HG02885 (cell line): ENCODE measurements at regions not wholly inside any gene's neighbourhood (a gene's known extent, or its start where the extent isn't known, plus 50 kb on each side); places are given as distances from the start of the nearest gene placed in this dataset.
"Not testable (repeated sequence)": the region's sequence is repeated elsewhere in the genome, so short reads cannot be mapped to it uniquely, and the experiment has no call there.

Source experiments
- ATAC-seq: cut with Tn5 transposase; IDR thresholded peaks from one replicate; pipeline ENCODE4 v1.9.1; 2021; ENCODE audit warnings: mild to moderate bottlenecking; ENCODE audit not compliant: unreplicated experiment, poor library complexity

- ATAC-seq, result peak; percentile 77
These were observed 52.2 kb upstream of the MKI67 start for GRCh38 chr10:128178302-128178958.

- ATAC-seq, result no peak
These were observed 54.6 kb upstream of the MKI67 start for GRCh38 chr10:128180843-128181242.

GRCh38 chr10:128185627-128186026 lies 59.4 kb upstream of the MKI67 start:
- no peak for ATAC-seq

- no peak for ATAC-seq
These were observed 61.0 kb upstream of the MKI67 start for GRCh38 chr10:128186959-128187787.

GRCh38 chr10:128187788-128188185 lies 61.6 kb upstream of the MKI67 start:
- no peak for ATAC-seq

GRCh38 chr10:128189176-128189575 lies 63.0 kb upstream of the MKI67 start:
- no peak for ATAC-seq

GRCh38 chr10:128191847-128192246 lies 65.6 kb upstream of the MKI67 start:
- no peak for ATAC-seq

- not testable (repeated sequence) for ATAC-seq
These were observed 75.6 kb upstream of the MKI67 start for GRCh38 chr10:128201826-128202225.

GRCh38 chr10:128203028-128203427 lies 76.8 kb upstream of the MKI67 start:
- no peak for ATAC-seq

- ATAC-seq, result not testable (repeated sequence)
These were observed 79.4 kb upstream of the MKI67 start for GRCh38 chr10:128205591-128205990.

- ATAC-seq, result no peak
These were observed 80.5 kb upstream of the MKI67 start for GRCh38 chr10:128206676-128207075.

- ATAC-seq, result no peak
These were observed 83.6 kb upstream of the MKI67 start for GRCh38 chr10:128209862-128210214.

- peak; percentile 47 for ATAC-seq
These were observed 84.2 kb upstream of the MKI67 start for GRCh38 chr10:128210215-128211063.

GRCh38 chr10:128211064-128211504 lies 84.9 kb upstream of the MKI67 start:
- no peak for ATAC-seq

- peak; percentile 97 for ATAC-seq
These were observed 85.9 kb upstream of the MKI67 start for GRCh38 chr10:128211953-128212727.

GRCh38 chr10:128213156-128213555 lies 86.9 kb upstream of the MKI67 start:
- ATAC-seq, result no peak

GRCh38 chr10:128215733-128216132 lies 89.5 kb upstream of the MKI67 start:
- no peak for ATAC-seq

GRCh38 chr10:128217136-128217535 lies 90.9 kb upstream of the MKI67 start:
- no peak for ATAC-seq

- ATAC-seq, result no peak
These were observed 91.9 kb upstream of the MKI67 start for GRCh38 chr10:128218161-128218560.

GRCh38 chr10:128219295-128219694 lies 93.1 kb upstream of the MKI67 start:
- no peak for ATAC-seq
